ENCODE measurements at regions not wholly inside any gene's neighbourhood (a gene's known extent, or its start where the extent isn't known, plus 50 kb on each side); places are given as distances from the start of the nearest gene placed in this dataset.

DNA sequence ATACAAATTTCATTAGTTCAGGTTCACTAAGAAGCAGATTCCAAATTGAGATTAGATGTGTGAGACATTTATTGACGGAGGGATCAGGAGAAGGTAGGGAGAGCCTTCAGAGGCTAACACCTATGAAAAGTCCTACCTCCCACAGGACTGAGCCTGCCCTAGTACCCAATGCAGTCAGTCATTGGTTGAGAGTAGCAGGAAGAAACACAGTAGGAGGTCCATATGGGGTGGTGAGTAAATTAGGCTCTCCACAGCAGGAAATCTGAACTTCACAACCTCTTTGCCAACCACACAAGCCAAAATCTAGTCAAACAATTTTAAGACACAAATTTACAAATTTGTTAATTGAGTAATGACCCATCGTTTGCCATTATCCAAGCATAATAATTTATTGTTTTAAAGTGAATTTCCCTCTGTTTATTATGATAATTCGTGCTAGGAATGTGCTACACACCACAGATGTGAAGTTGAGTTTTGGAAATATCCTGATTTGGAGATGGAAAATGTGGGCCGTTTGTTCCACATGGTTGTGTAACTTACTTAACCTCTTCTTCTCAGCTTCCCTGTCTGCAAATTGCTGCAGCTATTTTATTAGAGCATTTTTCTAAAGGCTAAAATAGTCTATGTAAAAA lies 542.1 kb downstream of the ETS1 start:
- Histone ChIP-seq H3K4me1 (ENCODE audit: control insufficient read depth in 2 of 2, insufficient read depth in 2 of 2, low read length in 2 of 2) (peaks cover 6 to 7% of the 10 kb centered on the region in 2 donors), H3K36me3 (replicated peaks in 1 of 2; ENCODE audit: control extremely low read depth in 1 of 2, control insufficient read depth in 1 of 2, extremely low read depth in 1 of 2, insufficient read depth in 2 of 2, low read length in 1 of 2) (no peaks in the 10 kb centered on the region), H3K9me3 (ENCODE audit: control extremely low read depth in 1 of 3, control insufficient read depth in 2 of 3, insufficient read depth in 1 of 3, low read length in 2 of 3) (no peaks in the 10 kb centered on the region), H4K20me1 (ENCODE audit: control insufficient read depth, insufficient read depth, low read length, poor library complexity, severe bottlenecking) (no peaks in the 10 kb centered on the region), H3K27ac (ENCODE audit: low read length in 2 of 2) (no peak overlapping the region), H3K4me2 (replicated peaks; ENCODE audit: low read depth, low read length, poor library complexity, severe bottlenecking) (no peak overlapping the region), H3K27me3 (replicated peaks in 1 of 4; ENCODE audit: control extremely low read depth in 1 of 4, control insufficient read depth in 3 of 4, insufficient read depth in 4 of 4, low read length in 3 of 4) (peaks cover 0 to 13% (median 8%) of the 10 kb centered on the region in 4 experiments), H3K79me2 (ENCODE audit: control insufficient read depth, insufficient read depth, low read length) (no peaks in the 10 kb centered on the region), H3K4me3 (ENCODE audit: control extremely low read depth in 1 of 5, extremely low read depth in 1 of 5, insufficient read depth in 1 of 5, low read depth in 2 of 5, low read length in 4 of 5) (no peak overlapping the region), H3K9ac (ENCODE audit: low read length) (no peak overlapping the region), H2AFZ (ENCODE audit: insufficient read depth, low read depth, low read length, poor library complexity, severe bottlenecking) (no peak overlapping the region)
- intact Hi-C loops (cut with micrococcal nuclease): no loop called here
- peaks cover 39% of the 10 kb centered on the region for H3K27me3 Mint-ChIP-seq
- WGBS (ENCODE audit: insufficient coverage): no CpG with 5 or more reads among the region's 4 CpGs
- ATAC-seq (ENCODE audit: low read depth) (no peak), DNase-seq (no peak)
- no peaks in the 10 kb centered on the region for H3K9me3 Mint-ChIP-seq (ENCODE audit: insufficient read depth)
- TF ChIP-seq EZH2 (IDR thresholded peaks at IDR 0.05; ENCODE audit: borderline replicate concordance, insufficient read depth, low read depth, low read length, poor library complexity, severe bottlenecking): no peak
- TF ChIP-seq, protein P1, sequence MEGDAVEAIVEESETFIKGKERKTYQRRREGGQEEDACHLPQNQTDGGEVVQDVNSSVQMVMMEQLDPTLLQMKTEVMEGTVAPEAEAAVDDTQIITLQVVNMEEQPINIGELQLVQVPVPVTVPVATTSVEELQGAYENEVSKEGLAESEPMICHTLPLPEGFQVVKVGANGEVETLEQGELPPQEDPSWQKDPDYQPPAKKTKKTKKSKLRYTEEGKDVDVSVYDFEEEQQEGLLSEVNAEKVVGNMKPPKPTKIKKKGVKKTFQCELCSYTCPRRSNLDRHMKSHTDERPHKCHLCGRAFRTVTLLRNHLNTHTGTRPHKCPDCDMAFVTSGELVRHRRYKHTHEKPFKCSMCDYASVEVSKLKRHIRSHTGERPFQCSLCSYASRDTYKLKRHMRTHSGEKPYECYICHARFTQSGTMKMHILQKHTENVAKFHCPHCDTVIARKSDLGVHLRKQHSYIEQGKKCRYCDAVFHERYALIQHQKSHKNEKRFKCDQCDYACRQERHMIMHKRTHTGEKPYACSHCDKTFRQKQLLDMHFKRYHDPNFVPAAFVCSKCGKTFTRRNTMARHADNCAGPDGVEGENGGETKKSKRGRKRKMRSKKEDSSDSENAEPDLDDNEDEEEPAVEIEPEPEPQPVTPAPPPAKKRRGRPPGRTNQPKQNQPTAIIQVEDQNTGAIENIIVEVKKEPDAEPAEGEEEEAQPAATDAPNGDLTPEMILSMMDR (IDR thresholded peaks at IDR 0.05): no peak
- ChIA-PET CTCF (no interaction called here), POLR2A (no interaction called here)
- H3K4me3 Mint-ChIP-seq: no peak overlapping the region
- H3K4me1 Mint-ChIP-seq: peaks cover 3% of the 10 kb centered on the region
- no peak overlapping the region for H3K27ac Mint-ChIP-seq

DNA sequence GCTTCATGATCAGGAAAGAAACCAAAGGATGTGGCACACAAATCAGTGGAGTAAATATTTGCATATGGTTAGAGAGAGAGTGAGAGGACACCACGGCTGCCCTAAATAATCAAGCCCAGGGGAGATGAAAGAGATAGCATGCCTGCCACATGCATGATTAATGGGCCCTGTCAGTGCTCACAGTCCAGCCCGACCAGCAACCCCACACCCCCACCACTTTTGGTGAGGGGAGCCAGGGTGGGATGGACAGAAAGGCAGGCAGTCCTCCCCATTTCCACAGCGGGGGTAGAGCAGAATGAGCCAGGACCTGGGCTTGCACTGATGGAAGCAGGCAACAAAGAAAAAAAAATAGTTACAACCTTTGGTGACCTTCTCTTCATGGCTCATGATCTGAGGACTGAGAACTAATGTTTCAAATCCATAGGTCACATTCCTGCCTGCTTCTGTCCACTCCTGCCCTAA lies 545.0 kb downstream of the ETS1 start:
- no peak for ATAC-seq (ENCODE audit: low read depth)
- POLR2A ChIA-PET: no interaction called here
- TF ChIP-seq EZH2 (IDR thresholded peaks at IDR 0.05; ENCODE audit: borderline replicate concordance, insufficient read depth, low read depth, low read length, poor library complexity, severe bottlenecking): no peak
- TF ChIP-seq, protein P1 (IDR thresholded peaks at IDR 0.05): no peak
- peaks cover 19 to 20% of the 10 kb centered on the region in 2 donors for H3K4me1 ChIP-seq (ENCODE audit: control insufficient read depth in 2 of 2, insufficient read depth in 2 of 2, low read length in 2 of 2)
- H3K27ac ChIP-seq (ENCODE audit: low read length in 2 of 2): no peak overlapping the region
- Mint-ChIP-seq H3K4me1 (peaks cover 17% of the 10 kb centered on the region), H3K9me3 (ENCODE audit: insufficient read depth) (no peaks in the 10 kb centered on the region), H3K27me3 (peaks cover 36% of the 10 kb centered on the region), H3K4me3 (no peak overlapping the region), H3K27ac (no peak overlapping the region)
- DNase-seq: no peak
- H4K20me1 ChIP-seq (ENCODE audit: control insufficient read depth, insufficient read depth, low read length, poor library complexity, severe bottlenecking): no peaks in the 10 kb centered on the region
- H3K9ac ChIP-seq (ENCODE audit: low read length): no peak overlapping the region
- H3K9me3 ChIP-seq (ENCODE audit: control extremely low read depth in 1 of 3, control insufficient read depth in 2 of 3, insufficient read depth in 1 of 3, low read length in 2 of 3): no peaks in the 10 kb centered on the region
- peaks cover 0 to 16% (median 9%) of the 10 kb centered on the region in 4 experiments for H3K27me3 ChIP-seq (replicated peaks in 1 of 4; ENCODE audit: control extremely low read depth in 1 of 4, control insufficient read depth in 3 of 4, insufficient read depth in 4 of 4, low read length in 3 of 4)
- WGBS (ENCODE audit: insufficient coverage): no CpG with 5 or more reads among the region's 3 CpGs
- H3K79me2 ChIP-seq (ENCODE audit: control insufficient read depth, insufficient read depth, low read length): no peaks in the 10 kb centered on the region
- CTCF ChIA-PET: interaction anchor here (0.7 to 1.1 kb wide), 2 partner anchors 8 to 9 kb away, joined by 3 read pairs; no protein-coding TSS in a partner anchor
- H3K4me3 ChIP-seq (ENCODE audit: control extremely low read depth in 1 of 5, extremely low read depth in 1 of 5, insufficient read depth in 1 of 5, low read depth in 2 of 5, low read length in 4 of 5): no peak overlapping the region
- no peak overlapping the region for H2AFZ ChIP-seq (ENCODE audit: insufficient read depth, low read depth, low read length, poor library complexity, severe bottlenecking)
- no peak overlapping the region for H3K4me2 ChIP-seq (replicated peaks; ENCODE audit: low read depth, low read length, poor library complexity, severe bottlenecking)
- H3K36me3 ChIP-seq (replicated peaks in 1 of 2; ENCODE audit: control extremely low read depth in 1 of 2, control insufficient read depth in 1 of 2, extremely low read depth in 1 of 2, insufficient read depth in 2 of 2, low read length in 1 of 2): no peaks in the 10 kb centered on the region
- intact Hi-C loops (cut with micrococcal nuclease): no loop called here

Measured in B cell (primary cell).